Neuronal stem cell (in vitro differentiated cells): ENCODE measurements at regions not wholly inside any gene's neighbourhood (a gene's known extent, or its start where the extent isn't known, plus 50 kb on each side); places are given as distances from the start of the nearest gene placed in this dataset.

Experiments used
- DNase-seq: peaks from one replicate; pipeline ENCODE4 v3.0.0-alpha.2; 2013; ENCODE audit warnings: low spot score
- H2AFZ ChIP-seq: one replicate; pipeline ENCODE4 v1.6.1; 2013; ENCODE audit warnings: mild to moderate bottlenecking, low read length, inconsistent platforms
- H2AK5ac ChIP-seq: 2 replicates; pipeline ENCODE4 v1.6.1; 2013; ENCODE audit warnings: low read depth, mild to moderate bottlenecking, inconsistent platforms, low read length, moderate library complexity, mixed read lengths
- H2BK120ac ChIP-seq: 2 replicates; pipeline ENCODE4 v1.6.1; 2013; ENCODE audit warnings: low read depth, mild to moderate bottlenecking, inconsistent platforms, low read length, moderate library complexity, mixed read lengths
- H2BK12ac ChIP-seq: one replicate; pipeline ENCODE4 v1.6.1; 2013; ENCODE audit warnings: low read length, inconsistent platforms
- H2BK15ac ChIP-seq: 2 replicates; pipeline ENCODE4 v1.6.1; 2013; ENCODE audit warnings: mild to moderate bottlenecking, low read length, inconsistent platforms, mixed read lengths
- H2BK5ac ChIP-seq: one replicate; pipeline ENCODE4 v1.6.1; 2013; ENCODE audit warnings: inconsistent platforms, mild to moderate bottlenecking, low read length, moderate library complexity
- H3K14ac ChIP-seq: one replicate; pipeline ENCODE4 v1.6.1; 2013; ENCODE audit warnings: low read length, inconsistent platforms
- H3K18ac ChIP-seq: 2 replicates; pipeline ENCODE4 v1.6.1; 2013; ENCODE audit warnings: low read length, inconsistent platforms
- H3K23ac ChIP-seq: 2 replicates; pipeline ENCODE4 v1.6.1; 2013; ENCODE audit warnings: low read depth, mild to moderate bottlenecking, mixed read lengths, low read length, inconsistent platforms; ENCODE audit not compliant: poor library complexity
- H3K27ac ChIP-seq: replicated peaks from 3 replicates; pipeline ENCODE4 v1.5.1; 2013; ENCODE audit warnings: low read length, inconsistent platforms
- H3K27me3 ChIP-seq, 3 experiments: 2 replicates each; pipeline ENCODE4 v1.6.1; 2013; ENCODE audit warnings: low read length in 3 of 3, mild to moderate bottlenecking in 2 of 3, inconsistent platforms in 1 of 3, low read depth in 1 of 3, mixed read lengths in 1 of 3, moderate library complexity in 1 of 3; ENCODE audit not compliant: control insufficient read depth in 3 of 3, insufficient read depth in 3 of 3
- H3K36me3 ChIP-seq, 2 donors: replicated peaks in 1 of 2; 2 replicates each; pipeline ENCODE4 v1.6.1; 2013; ENCODE audit warnings: low read length in 2 of 2; ENCODE audit not compliant: control insufficient read depth in 2 of 2, insufficient read depth in 2 of 2
- H3K4ac ChIP-seq: 2 replicates; pipeline ENCODE4 v1.6.1; 2013; ENCODE audit warnings: inconsistent platforms, mild to moderate bottlenecking, low read length, moderate library complexity
- H3K4me1 ChIP-seq, 2 donors: 1 replicate in 1 of 2; 2 replicates in 1 of 2; pipeline ENCODE4 v1.6.1; 2013; ENCODE audit warnings: low read length in 2 of 2, low read depth in 1 of 2; ENCODE audit not compliant: control insufficient read depth in 2 of 2, insufficient read depth in 1 of 2
- H3K4me2 ChIP-seq: one replicate; pipeline ENCODE4 v1.6.1; 2013; ENCODE audit warnings: mild to moderate bottlenecking, low read length, inconsistent platforms; ENCODE audit not compliant: insufficient read depth, poor library complexity, severe bottlenecking
- H3K4me3 ChIP-seq, 2 donors: 2 replicates each; pipeline ENCODE4 v1.5.1; 2013; ENCODE audit warnings: low read length in 2 of 2, mild to moderate bottlenecking in 2 of 2, inconsistent platforms in 1 of 2, moderate library complexity in 1 of 2
- H3K79me1 ChIP-seq: one replicate; pipeline ENCODE4 v1.6.1; 2013; ENCODE audit warnings: low read depth, mild to moderate bottlenecking, inconsistent platforms, low read length, moderate library complexity
- H3K9ac ChIP-seq: one replicate; pipeline ENCODE4 v1.6.1; 2013; ENCODE audit warnings: mild to moderate bottlenecking, low read depth, low read length, inconsistent platforms; ENCODE audit not compliant: poor library complexity
- H3K9me3 ChIP-seq, 2 donors: replicated peaks in 1 of 2; 2 replicates each; pipeline versions ENCODE3 to v1.6.1; 2013; ENCODE audit warnings: low read length in 2 of 2, mild to moderate bottlenecking in 2 of 2, inconsistent platforms in 1 of 2, low read depth in 1 of 2, mixed read lengths in 1 of 2, moderate library complexity in 1 of 2; ENCODE audit not compliant: control insufficient read depth in 2 of 2, insufficient read depth in 1 of 2
- H4K8ac ChIP-seq: one replicate; pipeline ENCODE4 v1.6.1; 2013; ENCODE audit warnings: low read depth, mild to moderate bottlenecking, inconsistent platforms, low read length, moderate library complexity
- H4K91ac ChIP-seq: one replicate; pipeline ENCODE4 v1.6.1; 2013; ENCODE audit warnings: low read length, low read depth, mild to moderate bottlenecking, inconsistent platforms; ENCODE audit not compliant: poor library complexity
- WGBS, 2 donors: extraction: QIAGEN DNeasy Blood & Tissue Kit; methylation state at CpG; one replicate each; pipeline ENCODE4 v1.1.7; 2013; ENCODE audit warnings: missing lambda C conversion rate in 2 of 2, mixed read lengths in 1 of 2; ENCODE audit not compliant: insufficient read length in 2 of 2, insufficient replicate concordance in 1 of 2; ENCODE audit errors: extremely low coverage in 2 of 2; 5-methylcytosine and 5-hydroxymethylcytosine counted together

DNA sequence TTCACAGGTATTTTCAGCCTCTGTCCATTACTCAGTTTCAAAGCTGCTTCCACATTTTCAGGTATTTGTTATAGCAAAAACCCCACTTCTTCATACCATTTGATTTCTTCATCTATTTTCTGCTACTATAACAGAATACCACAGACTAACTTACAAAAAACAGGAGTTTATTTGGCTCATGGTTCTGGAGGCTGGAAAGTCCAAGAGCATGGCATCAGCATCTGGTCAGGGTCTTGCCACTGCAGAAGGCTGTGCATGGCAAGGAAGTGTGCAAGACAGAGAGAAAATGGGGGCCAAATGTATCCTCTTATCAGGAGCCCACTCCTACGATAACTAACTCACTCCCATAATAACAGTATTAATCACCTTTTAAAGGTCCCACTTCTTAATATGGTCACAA is 82.8 kb upstream of the FOXA2 start:
- no peak overlapping the region for H2AK5ac ChIP-seq
- H3K4me3 ChIP-seq = no peak overlapping the region
- no peak overlapping the region for H2AFZ ChIP-seq
- H3K14ac ChIP-seq = no peak overlapping the region
- no CpG with 5 or more reads among the region's 1 CpG for WGBS, 2 donors
- H3K18ac ChIP-seq = no peak overlapping the region
- no peak overlapping the region for H3K4ac ChIP-seq
- H3K27ac ChIP-seq = no peak overlapping the region
- H3K4me2 ChIP-seq = no peak overlapping the region
- H3K36me3 ChIP-seq = no peaks in the 10 kb centered on the region
- no peak overlapping the region for H2BK15ac ChIP-seq
- H4K91ac ChIP-seq = no peak overlapping the region
- no peaks in the 10 kb centered on the region for H3K79me1 ChIP-seq
- DNase-seq = no peak
- no peak overlapping the region for H3K23ac ChIP-seq
- H3K9me3 ChIP-seq = peaks cover 0 to 5% of the 10 kb centered on the region in 2 donors
- no peak overlapping the region for H4K8ac ChIP-seq
- no peaks in the 10 kb centered on the region for H3K4me1 ChIP-seq
- no peak overlapping the region for H2BK120ac ChIP-seq
- H3K27me3 ChIP-seq = peaks cover 0 to 2% (median 0%) of the 10 kb centered on the region in 3 experiments
- H2BK5ac ChIP-seq = no peak overlapping the region
- H3K9ac ChIP-seq = no peak overlapping the region
- no peak overlapping the region for H2BK12ac ChIP-seq

DNA sequence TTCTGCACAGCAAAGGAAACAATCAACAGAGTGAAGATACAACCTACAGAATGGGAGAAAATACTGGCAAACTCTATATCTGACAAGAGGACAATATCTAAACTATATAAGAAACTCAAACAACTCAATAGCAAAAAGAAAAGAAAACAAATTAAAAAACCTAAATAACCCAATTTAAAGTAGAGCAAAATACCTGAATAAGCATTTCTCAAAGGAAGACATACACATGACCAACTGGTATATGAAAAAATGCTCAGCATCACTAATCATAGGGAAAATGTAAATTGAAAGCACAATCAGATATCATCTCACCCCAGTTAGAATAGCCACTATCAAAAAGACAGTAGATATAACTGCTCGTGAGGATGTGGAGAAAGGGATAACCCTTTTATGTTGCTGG is 87.8 kb upstream of the FOXA2 start:
- WGBS, 2 donors = no CpG with 5 or more reads among the region's 1 CpG
- no peak overlapping the region for H2BK12ac ChIP-seq
- H4K91ac ChIP-seq = no peak overlapping the region
- H2AFZ ChIP-seq = no peak overlapping the region
- H3K27me3 ChIP-seq = no peaks in the 10 kb centered on the region
- no peaks in the 10 kb centered on the region for H3K79me1 ChIP-seq
- peaks cover 0 to 5% of the 10 kb centered on the region in 2 donors for H3K9me3 ChIP-seq
- no peak overlapping the region for H2BK120ac ChIP-seq
- no peak overlapping the region for H3K4ac ChIP-seq
- H2BK15ac ChIP-seq = no peak overlapping the region
- no peak overlapping the region for H2BK5ac ChIP-seq
- no peak overlapping the region for H3K9ac ChIP-seq
- no peak overlapping the region for H3K4me2 ChIP-seq
- no peak overlapping the region for H3K14ac ChIP-seq
- H3K4me1 ChIP-seq = no peaks in the 10 kb centered on the region
- no peaks in the 10 kb centered on the region for H3K36me3 ChIP-seq
- DNase-seq = no peak
- H3K23ac ChIP-seq = no peak overlapping the region
- H3K4me3 ChIP-seq = no peak overlapping the region
- H2AK5ac ChIP-seq = no peak overlapping the region
- no peak overlapping the region for H4K8ac ChIP-seq
- H3K27ac ChIP-seq = no peak overlapping the region
- H3K18ac ChIP-seq = no peak overlapping the region

DNA sequence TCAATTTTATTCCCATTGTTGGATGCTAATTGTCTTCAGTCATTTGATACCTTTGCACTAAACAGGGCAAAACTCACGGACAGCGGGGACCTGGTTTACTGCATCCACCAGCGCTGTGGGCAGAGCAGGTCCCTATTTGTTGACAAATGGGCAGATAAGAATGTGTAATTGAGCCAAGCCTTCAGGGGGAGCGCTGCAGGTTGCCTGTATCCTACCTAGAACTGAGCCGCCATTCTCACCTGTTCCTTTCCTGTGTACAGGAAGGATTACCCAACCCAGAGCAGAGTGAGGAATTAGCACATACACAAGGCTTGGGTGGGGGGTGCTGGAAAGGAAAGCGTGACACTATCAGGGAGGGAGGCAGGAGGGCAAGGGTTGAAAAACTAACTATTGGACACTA is 89.1 kb upstream of the FOXA2 start:
- Histone ChIP-seq H2BK120ac (no peak overlapping the region), H3K4me1 (no peaks in the 10 kb centered on the region), H3K27me3 (no peaks in the 10 kb centered on the region), H2BK5ac (no peak overlapping the region), H4K91ac (no peak overlapping the region), H3K4me3 (no peak overlapping the region), H3K14ac (no peak overlapping the region), H3K79me1 (no peaks in the 10 kb centered on the region), H3K4me2 (no peak overlapping the region), H2BK15ac (no peak overlapping the region), H2AK5ac (no peak overlapping the region), H3K23ac (no peak overlapping the region), H3K27ac (no peak overlapping the region), H3K18ac (no peak overlapping the region), H4K8ac (no peak overlapping the region), H3K36me3 (no peaks in the 10 kb centered on the region), H3K4ac (no peak overlapping the region), H3K9me3 (peaks cover 0 to 2% of the 10 kb centered on the region in 2 donors), H2AFZ (no peak overlapping the region), H2BK12ac (no peak overlapping the region), H3K9ac (no peak overlapping the region)
- no CpG with 5 or more reads among the region's 6 CpGs for WGBS, 2 donors
- no peak for DNase-seq

DNA sequence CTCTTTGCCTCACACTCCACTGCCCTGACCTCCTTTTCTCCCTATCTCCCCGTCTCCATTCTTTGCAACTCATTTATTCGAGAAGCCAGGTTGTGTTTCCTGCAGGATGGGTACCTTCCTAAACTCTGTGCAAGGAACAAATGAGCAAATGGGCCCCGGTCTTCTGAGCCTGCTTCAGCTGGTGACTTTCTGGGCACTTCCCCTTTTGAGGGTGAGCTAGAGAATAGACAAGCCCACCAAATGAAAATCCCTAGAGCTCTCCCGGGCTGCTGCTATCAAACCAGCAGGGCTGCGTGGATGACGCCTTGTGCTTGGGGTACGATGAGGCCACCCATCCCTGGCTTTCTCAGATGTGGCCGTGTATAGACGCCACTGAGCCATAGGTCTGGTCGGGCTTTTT is 91.0 kb upstream of the FOXA2 start:
- H3K4me1 ChIP-seq = no peaks in the 10 kb centered on the region
- H3K27me3 ChIP-seq = no peaks in the 10 kb centered on the region
- no peak overlapping the region for H3K18ac ChIP-seq
- no peak overlapping the region for H3K9ac ChIP-seq
- no peak overlapping the region for H2BK15ac ChIP-seq
- peak overlapping the region; percentile 67 for H2BK120ac ChIP-seq
- H2AK5ac ChIP-seq = no peak overlapping the region
- no peaks in the 10 kb centered on the region for H3K79me1 ChIP-seq
- no peak overlapping the region for H2BK5ac ChIP-seq
- peaks cover 0 to 3% of the 10 kb centered on the region in 2 donors for H3K9me3 ChIP-seq
- no peak overlapping the region for H4K91ac ChIP-seq
- no peak overlapping the region for H3K14ac ChIP-seq
- WGBS, 2 donors = no CpG with 5 or more reads among the region's 10 CpGs
- no peak overlapping the region for H3K27ac ChIP-seq
- H3K23ac ChIP-seq = no peak overlapping the region
- H3K36me3 ChIP-seq = no peaks in the 10 kb centered on the region
- H3K4ac ChIP-seq = no peak overlapping the region
- no peak overlapping the region for H2AFZ ChIP-seq
- H4K8ac ChIP-seq = no peak overlapping the region
- H2BK12ac ChIP-seq = no peak overlapping the region
- no peak overlapping the region for H3K4me2 ChIP-seq
- H3K4me3 ChIP-seq = no peak overlapping the region
- no peak for DNase-seq
